ENCODE measurements at regions not wholly inside any gene's neighbourhood (a gene's known extent, or its start where the extent isn't known, plus 50 kb on each side); places are given as distances from the start of the nearest gene placed in this dataset.
"Not testable (repeated sequence)": the region's sequence is repeated elsewhere in the genome, so short reads cannot be mapped to it uniquely, and the experiment has no call there.

DNA sequence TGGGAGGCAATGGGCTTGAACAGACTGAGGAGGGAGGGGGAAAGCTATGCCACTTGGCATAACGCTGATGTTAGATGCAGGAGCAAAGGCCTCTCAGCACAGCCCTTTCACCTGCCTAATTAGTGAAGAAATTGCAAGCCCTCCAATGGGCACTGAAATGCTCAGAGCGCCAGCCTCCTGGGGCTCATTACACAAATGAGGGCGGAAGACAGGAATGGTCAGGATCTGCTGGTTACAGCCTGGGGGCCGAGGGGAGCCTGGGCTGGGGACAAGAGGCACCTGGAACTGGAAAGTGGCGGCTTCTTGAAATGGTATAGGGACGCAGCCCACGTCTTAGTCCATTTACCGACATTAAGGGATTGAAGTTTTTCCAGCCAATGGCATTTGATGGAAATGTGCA lies 50.2 kb upstream of the PLET1 start:
- no peak for DNase-seq

DNA sequence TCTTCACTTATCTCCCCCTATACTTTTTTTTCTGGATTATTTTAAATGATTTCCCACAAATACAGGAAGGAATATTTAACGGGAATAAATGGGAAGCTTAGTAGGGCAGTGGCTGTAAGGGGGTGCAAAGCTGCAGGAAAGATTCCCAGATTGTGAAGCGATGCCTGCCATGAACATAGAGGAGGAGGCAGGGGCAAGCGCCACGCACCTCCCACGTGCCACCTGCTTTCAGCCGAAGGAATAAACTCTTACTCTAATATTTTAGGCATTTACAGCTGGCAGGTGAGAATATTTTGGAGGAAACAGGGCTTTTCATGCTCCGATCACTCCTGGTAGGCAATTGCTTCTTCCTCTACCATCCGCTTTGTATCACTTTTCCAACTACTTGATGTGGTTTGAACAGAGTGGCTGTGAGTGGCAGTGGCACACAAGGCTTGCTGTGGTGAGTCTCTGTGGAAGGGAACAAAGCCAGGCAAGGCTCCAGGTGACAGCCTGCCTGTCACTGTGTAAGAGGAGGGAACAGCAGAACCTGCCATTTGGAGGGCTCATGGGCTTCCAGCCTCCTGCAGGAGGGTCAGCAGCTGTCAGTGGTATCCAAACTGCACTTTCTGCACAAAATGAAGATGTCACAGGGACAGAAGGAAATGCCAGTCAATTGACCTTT lies 54.5 kb upstream of the PLET1 start:
- DNase-seq, result no peak

DNA sequence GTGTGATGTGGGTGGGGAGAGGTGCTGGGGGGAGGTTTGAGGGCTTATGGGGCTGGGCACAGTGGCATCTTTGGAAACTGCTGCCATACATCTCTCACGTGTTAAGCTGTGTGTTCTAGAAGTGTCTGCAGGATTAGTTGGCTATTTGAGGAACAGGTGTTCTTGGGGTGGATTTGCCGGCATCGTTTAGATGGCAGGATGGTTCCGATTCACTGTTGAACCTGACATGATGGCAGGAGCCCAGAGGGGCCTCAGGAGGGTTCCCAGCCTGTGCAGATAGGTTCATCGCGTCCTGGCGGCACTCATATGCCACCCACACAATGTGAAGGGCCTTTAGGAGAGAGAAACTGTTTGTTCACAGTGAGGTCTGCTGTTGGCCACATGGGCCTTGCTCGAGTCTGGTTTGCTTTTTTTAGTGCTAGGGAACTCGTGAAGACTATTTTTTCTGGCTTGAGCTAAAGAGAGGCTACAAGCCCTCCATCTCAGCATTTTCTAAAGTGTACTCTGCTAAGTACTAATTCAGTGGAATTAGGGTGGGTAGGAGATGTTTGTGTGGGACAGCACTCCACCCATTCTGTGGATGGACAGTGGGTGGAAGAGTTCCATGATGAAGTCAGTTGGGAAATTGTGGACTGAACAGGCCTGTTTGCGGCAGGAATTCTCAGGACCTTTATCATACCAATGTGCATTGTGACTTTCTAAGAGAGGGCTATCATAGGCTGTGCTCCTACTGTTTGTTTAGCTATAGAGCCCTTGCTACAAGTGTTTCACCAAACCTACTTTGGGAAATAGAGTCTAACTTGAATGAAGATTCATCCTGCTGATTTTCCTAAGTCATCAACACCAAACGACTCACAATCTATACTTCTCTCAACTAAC lies 55.4 kb upstream of the PLET1 start:
- DNase-seq, result no peak

DNA sequence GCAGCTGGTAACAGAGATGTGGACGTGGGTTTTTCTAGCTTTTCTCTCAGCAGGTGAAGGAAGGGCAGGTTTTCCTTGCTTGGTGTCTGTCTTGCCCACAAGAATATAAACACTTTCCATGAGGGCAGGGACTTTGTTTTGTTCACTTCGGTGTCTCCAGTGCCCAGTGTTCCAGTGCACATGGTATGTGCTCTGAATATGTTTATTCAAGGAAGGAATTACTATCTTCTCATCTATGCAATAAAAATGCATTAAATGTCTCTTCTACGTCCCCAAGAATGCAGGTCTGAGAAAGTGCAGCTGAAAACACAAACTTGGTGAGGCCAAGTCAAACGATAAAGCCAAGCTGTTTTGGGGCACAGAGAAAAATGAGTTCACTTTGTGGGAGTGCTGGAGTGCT lies 56.3 kb upstream of the PLET1 start:
- DNase-seq, result no peak

DNA sequence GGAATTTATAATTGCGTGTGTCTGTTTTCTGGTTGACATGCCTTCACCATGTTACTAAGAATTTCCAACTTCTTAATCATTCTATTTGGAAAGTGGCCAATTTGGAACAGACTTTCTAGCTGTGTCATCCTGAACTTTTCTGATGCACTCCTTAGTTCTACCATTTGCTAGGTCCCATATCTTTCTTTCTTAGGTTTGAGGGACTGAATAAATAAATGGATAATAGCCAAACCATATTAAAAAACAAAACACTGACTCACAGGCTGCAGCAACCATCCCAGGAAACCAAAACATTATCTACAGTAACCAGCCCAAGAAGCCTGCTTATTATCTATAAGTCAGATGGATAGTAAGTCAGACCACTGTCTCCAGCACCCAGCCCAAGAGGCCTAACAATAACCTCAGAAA lies 57.5 kb upstream of the PLET1 start:
- no peak for DNase-seq

DNA sequence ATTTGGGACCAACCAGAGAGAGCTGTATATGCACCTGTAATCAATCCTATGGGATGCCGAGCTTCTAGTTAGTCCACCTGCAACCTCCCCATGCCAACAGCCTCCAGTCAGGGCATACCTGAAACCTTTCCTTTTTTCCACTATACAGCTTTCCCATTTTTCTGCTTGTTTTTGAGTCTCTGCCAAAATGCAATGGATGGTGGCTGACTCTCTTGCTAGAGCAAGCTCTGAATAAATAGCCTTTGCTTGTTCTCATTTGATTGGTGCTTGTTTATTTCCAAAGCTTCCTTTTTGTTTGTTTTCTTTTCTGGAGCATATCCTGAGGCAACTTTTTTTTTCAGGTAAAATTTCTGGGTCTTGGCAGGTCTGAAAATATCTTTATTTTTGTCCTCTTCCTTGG lies 58.0 kb upstream of the PLET1 start:
- DNase-seq, result no peak

DNA sequence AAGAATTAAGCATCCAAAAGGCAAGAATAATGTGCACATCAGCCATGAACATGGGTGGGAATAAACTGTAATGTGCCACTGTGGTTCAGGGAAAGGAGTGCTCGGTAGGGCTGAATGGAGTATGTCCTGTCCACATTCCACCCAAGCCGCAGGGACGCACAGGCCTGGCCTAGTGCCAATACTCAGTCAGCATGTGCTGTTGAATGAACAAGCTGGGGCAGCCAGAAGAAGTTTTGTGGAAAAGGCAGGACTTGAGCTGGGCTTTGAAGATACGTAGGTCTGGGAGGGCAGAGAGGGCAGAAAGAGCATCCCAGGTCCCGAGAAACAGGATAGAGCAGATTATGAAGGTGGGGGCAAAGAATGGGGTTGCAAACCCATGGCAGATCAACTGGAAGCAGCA lies 60.0 kb upstream of the PLET1 start:
- DNase-seq, result peak; percentile 39

DNA sequence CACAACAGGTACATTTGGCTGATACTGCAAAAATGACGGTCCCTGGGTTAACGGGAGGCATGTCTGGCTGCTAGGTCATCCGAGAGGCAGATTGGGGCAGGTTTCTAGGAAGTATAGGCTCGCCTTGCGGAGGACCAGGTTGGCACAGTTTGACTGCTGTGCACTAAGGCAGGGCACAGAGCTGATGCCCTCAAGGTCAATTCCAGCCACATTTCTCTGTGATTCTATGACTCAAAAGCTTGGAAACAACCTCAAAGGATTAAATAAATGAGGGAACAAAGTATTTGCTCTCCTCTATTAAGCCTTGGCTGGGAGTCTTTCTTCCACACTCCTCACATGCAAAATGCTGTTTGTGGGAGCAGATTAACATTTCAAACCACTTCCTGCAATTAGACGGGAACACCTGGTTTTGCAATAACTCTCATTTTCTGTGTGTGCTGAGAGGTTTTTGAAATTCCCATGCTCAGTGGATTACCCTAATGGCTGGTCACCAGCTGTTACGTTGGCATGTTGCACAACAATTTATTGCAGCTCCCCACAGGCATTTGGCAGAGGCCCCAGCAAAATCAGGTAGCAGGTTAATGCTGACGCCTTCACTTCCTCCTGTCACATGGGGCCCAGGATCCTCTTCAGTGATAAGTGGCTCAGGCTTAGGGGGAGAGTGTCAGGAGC lies 61.0 kb upstream of the PLET1 start:
- DNase-seq, result peak; percentile 88

DNA sequence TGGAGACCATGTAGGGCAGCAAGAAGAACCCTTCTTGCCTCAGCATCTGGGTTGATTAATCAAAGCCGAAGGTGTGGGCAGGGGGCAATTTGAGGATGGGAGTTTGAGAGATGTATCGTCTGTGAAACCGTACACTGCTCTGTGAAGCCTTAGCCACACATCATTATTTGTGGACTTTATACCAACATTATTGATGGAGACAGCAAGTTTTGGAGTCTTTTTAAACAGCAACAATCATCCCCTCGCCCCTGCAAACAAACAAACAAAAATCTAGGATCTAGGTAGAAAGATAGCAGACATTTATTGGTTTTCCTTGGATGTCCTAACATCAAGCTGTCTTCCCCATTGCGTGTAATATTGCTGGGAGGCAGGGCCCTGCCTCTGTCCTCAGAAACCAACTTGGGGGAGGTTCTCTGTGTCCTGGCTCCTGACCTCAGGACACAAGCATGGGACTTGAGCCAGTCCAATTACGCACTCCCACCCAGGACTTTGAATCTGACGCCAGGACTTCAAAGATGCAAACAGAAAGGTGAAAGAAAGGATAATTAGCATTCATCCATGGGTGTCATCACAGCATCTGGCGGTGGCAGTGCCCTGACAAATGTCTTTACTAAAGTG lies 61.6 kb upstream of the PLET1 start:
- no peak for DNase-seq

DNA sequence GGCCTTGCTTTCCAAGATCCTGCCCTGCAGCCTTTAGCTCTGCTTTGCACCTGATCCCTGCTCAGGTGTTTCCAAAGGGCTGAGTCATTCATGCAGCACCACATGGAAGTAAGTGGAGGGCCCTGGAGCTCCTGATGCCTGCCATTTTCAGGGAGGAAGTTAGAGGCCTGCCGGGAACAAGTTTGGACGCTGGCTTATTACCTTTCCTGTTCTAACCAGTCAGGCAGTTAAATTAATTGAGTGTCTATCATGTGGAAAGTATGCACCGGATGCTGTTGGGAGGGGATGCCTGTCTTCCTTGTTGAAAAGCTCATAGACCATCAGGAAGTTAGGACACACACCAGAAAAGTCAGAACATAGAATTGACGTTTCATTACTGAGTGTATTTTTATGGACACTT lies 73.7 kb upstream of the PLET1 start:
- DNase-seq, result no peak

DNA sequence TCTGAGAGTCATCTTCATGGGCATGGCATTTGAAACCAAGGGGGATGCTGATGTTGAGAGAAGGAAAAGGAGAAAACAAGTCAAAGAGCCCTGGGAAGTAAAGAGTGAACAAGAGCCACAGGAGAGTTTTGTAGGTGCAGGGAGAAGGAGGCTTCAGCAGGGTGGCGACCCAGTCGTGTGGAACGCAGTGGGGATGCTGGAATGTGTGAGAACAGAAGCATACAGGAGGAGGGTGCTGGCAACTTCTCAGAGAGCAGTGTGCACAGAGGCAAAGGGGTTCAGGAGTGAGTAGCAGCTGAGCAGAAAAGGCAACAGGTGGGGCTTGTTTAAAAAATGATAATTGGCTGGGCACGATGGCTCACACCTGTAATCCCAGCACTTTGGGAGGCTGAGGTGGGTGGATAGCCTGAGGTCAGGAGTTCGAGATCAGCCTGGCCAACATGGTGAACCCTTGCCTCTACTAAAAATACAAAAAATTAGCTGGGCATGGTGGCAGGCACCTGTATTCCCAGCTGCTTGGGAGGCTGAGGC lies 75.8 kb upstream of the PLET1 start:
- no peak for DNase-seq

DNA sequence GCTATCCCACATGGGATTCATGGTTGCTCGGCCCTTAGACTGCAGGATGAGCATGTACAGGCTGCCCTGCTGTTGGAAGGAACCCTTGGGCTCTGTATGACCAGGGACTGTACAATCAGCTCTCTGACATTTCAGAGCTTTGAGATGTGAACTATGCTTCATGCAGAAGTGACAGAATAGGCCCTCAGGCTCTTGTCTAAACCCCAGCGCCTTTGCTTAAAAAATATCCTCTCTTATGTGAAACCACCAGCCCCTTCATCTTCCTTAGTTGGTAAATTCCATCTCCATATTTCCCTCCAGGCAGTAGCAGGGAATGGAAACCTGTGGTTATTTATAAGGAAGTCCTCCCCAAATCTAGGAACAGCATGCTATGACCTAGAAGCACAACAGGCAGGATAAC lies 78.9 kb upstream of the PLET1 start:
- DNase-seq, result no peak

DNA sequence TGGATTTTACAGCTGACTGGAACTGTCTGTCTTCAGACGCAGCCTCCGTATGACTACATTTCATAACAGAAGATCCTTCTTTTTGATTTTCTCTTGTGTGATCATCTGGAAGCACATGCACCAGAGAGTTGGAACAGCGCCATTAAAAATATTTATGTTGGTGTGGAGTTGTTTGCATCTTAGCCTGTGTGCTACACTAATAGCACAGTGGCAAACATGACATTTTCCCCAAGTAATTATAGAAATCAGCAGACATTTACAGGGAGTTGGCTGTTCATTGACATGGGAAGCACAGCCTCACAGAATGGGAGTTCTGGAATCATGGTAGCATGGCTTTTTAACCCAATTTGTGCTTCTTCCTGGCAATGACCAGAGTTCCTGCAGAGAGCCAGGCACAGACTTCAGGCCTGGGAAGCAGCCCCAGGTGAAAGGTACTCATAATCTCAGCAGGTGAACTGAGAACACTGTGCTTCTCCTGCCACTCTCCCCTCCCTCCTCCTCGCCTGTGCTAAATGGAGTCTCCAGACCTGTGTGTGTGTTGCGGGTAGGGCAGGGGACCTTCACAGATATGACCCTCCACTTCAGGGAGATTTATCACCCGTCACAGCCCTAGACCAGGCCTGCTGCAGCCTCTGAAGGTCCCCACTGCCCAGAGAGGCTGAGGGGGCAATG lies 82.8 kb upstream of the PLET1 start:
- peak; percentile 30 for DNase-seq

DNA sequence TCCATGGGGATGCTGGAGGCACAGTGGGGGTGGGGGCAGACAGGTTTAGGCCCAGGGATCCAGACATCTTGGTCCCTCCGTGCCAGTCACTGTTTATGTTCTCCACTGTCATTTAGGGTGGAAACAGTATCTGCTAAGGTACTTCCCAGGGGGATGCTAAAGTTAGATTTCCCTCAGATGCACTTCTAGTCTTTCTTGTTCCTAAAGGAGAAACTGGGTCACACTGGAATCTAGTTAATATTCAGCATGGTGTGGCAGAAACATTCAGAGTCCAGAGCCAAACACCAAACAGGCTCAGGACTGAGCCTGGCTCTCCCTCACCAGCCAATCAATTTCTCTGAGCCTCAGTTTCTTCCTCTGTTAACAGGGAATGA lies 83.4 kb upstream of the PLET1 start:
- DNase-seq, result no peak

DNA sequence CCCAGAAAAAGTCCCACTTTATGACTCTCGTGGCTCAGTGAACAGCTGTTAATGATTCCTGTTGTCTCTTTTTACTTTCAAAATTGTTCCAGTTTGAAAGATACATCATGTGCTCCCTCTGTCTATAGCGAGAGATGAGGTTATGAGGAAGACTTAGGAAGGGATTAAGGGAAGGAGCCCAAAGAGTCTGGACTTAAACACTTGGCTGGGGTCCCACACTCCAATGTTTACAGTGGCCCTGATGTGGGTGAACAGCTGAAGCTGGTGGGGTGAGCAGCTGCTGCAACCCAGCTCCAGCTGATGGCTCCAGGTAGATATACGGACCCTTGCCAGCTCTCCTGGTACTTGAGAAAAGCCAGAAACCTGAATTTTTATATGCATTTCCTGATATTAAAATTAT lies 84.5 kb upstream of the PLET1 start:
- peak; percentile 9 for DNase-seq

DNA sequence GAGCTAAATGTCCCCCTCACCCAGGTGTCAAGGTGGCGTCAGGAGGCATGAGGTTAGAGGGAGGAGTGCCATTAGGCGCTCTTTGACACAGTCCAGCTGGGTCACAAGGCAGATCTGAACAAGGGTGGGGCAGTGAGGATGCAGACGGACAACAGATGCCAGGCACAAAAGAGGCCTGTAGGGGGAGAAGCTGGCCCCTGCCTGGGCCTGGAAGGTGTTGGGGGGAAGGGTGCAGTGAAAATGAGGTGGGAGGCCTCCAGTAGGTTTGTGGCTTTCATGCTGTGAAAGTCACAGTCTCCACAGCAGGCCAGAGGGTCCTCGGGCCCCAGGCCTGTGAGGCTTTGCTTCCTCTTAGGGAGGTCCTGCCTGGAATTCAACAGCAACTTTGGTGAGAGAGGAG lies 85.0 kb upstream of the PLET1 start:
- no peak for DNase-seq

DNA sequence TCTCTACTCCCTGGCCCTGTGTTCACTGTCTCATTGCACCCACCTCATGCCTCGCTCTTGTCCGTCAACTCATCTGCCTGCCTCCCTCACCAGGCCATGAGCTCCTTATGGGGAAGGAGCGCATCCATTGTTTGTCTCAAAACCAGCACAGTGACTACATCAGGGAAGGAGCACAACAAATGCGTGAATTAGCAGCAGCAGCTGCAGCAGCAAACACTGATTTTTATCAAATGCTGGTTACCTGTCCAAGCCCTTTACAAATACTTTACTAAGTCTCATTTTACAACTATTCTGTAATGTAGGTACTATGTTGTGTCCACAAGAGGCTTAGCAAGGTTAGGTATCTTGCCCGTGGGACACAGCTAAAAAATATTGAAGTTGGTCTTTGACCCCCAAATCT lies 85.9 kb upstream of the PLET1 start:
- DNase-seq, result no peak

DNA sequence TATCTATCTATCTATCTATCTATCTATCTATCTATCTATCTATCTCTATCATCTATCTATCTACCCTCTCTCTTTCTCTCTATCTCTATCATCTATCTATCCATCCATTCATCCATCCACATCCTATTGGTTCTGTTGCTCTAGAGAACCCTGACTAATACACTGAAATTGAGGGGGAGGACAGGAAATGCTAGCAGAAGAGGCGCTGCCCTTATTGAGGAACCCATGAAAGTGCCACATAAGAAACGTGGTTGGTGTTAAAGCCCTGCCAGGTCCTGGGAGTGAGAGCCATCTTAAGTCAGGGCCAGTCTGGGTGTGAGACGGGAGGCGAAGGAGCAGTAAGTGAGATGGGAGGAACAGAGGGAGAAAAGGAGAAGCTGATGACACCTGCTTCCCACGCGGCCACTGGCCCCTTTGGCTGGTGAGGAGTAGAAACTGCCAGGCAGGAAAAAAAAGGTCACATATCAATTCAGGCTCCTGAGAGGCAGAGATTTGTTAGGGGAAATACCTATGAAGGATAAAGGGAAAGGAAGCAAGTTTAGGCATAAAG lies 87.9 kb upstream of the PLET1 start:
- DNase-seq, result no peak

DNA sequence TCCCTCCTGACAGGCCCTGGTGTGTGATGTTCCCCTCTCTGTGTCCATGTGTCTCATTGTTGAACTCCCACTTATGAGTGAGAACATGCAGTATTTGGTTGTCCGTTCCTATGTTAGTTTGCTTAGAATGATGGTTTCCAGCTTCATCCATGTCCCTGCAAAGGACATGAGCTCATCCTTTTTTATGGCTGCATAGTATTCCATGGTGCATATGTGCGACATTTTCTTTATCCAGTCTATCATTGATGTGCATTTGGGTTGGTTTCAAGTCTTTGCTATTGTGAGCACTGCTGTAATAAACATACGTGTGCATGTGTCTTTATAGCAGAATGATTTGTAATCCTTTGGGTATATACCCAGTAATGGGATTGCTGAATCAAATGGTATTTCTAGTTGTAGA lies 90.8 kb upstream of the PLET1 start:
- DNase-seq, result not testable (repeated sequence)

DNA sequence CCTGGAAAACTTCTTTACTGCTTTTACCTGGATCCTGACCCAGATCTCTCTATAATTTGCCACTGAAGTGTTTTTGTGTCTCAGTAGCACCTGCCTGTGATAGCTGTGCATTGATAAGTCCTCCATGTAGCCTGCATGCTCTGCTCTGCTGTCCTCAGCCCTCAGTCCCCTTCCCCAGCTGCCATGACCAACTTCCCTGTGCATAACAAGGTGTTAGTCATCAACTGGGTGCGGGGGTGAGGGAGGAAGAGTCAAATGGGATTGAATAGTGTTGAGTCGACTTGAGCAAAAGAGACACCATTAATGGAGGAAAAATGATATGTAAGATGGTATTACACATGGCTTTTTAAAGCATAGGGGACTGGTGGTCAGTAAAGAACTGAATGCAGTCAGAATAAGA lies 92.2 kb upstream of the PLET1 start:
- no peak for DNase-seq

DNA sequence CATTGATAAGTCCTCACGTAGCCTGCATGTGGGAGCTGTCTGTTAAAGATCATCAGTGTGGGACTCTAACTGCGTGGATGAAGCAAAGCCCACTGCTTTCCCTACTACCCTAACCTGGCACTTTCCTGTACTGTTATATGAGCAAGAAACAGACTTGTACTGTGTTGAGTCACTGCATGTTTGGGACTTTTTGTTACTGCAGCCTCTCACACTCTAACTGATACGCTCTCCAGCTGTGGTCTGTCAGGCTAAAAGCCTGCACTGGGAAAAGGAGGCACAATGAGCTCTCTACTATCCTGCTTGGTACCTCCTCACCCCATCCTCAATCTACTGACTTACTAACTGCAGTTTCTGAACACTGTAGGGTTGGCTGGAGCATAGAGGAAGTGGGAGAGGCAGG lies 93.7 kb upstream of the PLET1 start:
- no peak for DNase-seq

DNA sequence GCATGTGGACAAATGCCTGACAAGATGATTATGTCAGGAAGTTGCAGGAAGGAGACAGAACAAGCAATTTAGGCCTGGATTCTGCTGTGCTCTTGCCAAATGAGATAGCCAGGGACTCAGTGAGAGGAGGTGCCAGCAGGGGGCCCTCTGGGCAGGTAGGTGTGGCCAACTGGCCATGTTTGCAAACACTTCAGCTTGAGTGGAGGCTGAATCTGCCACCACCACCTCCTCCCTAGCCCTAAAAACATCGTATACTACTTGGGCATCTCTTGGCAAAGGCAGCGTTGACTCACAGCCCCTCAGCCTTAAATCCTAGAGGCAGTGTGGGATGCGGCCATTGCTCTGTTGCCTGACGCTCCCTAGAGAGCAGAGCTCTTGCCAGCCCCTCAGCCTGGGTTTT lies 95.1 kb upstream of the PLET1 start:
- peak; percentile 24 for DNase-seq

DNA sequence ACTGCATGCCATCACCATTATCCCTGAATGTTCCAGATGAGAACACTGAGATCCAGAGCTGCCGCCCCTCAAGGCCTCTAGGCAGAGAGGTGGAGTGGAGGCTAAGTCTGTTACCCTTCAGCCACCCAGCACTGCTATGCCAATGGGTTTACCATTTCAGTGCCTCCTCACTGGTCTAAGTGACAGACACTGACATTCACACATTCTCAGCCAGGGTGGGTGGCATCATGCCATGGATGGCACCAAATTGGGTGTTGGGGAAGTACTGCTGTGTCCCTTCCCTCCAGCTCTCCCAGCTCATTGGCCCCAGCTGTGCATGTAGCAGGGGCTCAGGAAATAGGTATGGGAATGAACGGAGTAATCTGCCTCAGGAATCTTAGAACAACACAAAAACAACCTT lies 96.8 kb upstream of the PLET1 start:
- no peak for DNase-seq
